Lower leg skin (tissue), 3 donors: ENCODE measurements at regions not wholly inside any gene's neighbourhood (a gene's known extent, or its start where the extent isn't known, plus 50 kb on each side); places are given as distances from the start of the nearest gene placed in this dataset.

Source experiments
- CTCF ChIP-seq, 3 donors: fragments of 450-650 bp; IDR thresholded peaks; one replicate each; pipeline ENCODE4 v1.5.1; 2016; ENCODE audit warnings: antibody characterized with exemption in 3 of 3, mild to moderate bottlenecking in 3 of 3, moderate library complexity in 2 of 3
- POLR2A ChIP-seq, 2 donors: fragments of 450-650 bp; IDR thresholded peaks; one replicate each; pipeline ENCODE4 v1.6.1; 2016 to 2017; ENCODE audit warnings: antibody characterized with exemption in 2 of 2, mild to moderate bottlenecking in 1 of 2, moderate library complexity in 1 of 2

- TF ChIP-seq CTCF (IDR thresholded peaks at IDR 0.05): no peak
- TF ChIP-seq POLR2A (IDR thresholded peaks at IDR 0.05): no peak
Observed at GRCh38 chr4:72820107-72820506, 249.4 kb downstream of the COX18 start.
